GM12878 (cell line): ENCODE measurements at regions not wholly inside any gene's neighbourhood (a gene's known extent, or its start where the extent isn't known, plus 50 kb on each side); places are given as distances from the start of the nearest gene placed in this dataset.

ENCODE experiments used
- ATAC-seq: fragments of 200-7000 bp; cut with Tn5 transposase; 3 replicates; pipeline ENCODE4 v1.9.1; 2020; ENCODE audit warnings: mild to moderate bottlenecking, moderate library complexity
- BruUV-seq: library from RNA; stranded (reverse); fragments of 400-500 nt; replicated peaks from 2 replicates; lab custom pipeline; 2021; lab: Mats Ljungman, UMichigan
- CTCF ChIA-PET: fragments of 300-600 bp; sonication (Branson Sonifier 250); formaldehyde crosslinking; extraction: SDS; loops from one replicate; lab custom pipeline; 2021; ENCODE audit warnings: inconsistent platforms; lab: Yijun Ruan, JAX
- POLR2A ChIA-PET: fragments of 350-600 bp; formaldehyde crosslinking; extraction: SDS; loops from one replicate; lab custom pipeline; 2021; ENCODE audit warnings: inconsistent platforms; lab: Charles Lee
- RAD21 ChIA-PET: fragments of 300-600 bp; sonication (Branson Sonifier 250); formaldehyde crosslinking; loops from one replicate; lab custom pipeline; 2023; ENCODE audit warnings: antibody characterized with exemption; ENCODE audit not compliant: unreplicated experiment; lab: Charles Lee
- SMC1A ChIA-PET: fragments of 300-600 bp; sonication (Branson Sonifier 250); formaldehyde crosslinking; loops from one replicate; lab custom pipeline; 2023; ENCODE audit not compliant: unreplicated experiment, uncharacterized antibody; lab: Charles Lee
- DNase-seq: peaks from one replicate; pipeline ENCODE4 v3.0.0-alpha.2; 2011; ENCODE audit warnings: low read depth, low spot score
- FAIRE-seq: peaks from 3 replicates; lab custom pipeline; 2011; peaks lifted over from hg19 to GRCh38; lab: Jason Lieb, UNC
- H2AFZ ChIP-seq: 2 replicates; pipeline ENCODE4 v1.6.0; 2011; ENCODE audit warnings: low read depth, low read length, control low read depth; ENCODE audit not compliant: control insufficient read depth
- H3K27ac ChIP-seq: 2 replicates; pipeline ENCODE4 v1.5.1; 2011; ENCODE audit warnings: control low read depth; ENCODE audit not compliant: control insufficient read depth, insufficient read depth
- H3K27me3 ChIP-seq, 2 experiments: replicated peaks in 1 of 2; 2 replicates each; pipeline versions ENCODE4 v1.6.0 to v1.6.1; 2011; ENCODE audit warnings: low read length in 1 of 2; ENCODE audit not compliant: control insufficient read depth in 2 of 2, insufficient read depth in 2 of 2
- H3K36me3 ChIP-seq, 2 experiments: 2 replicates each; pipeline ENCODE4 v1.5.1; 2011; ENCODE audit warnings: low read length in 1 of 2; ENCODE audit not compliant: control insufficient read depth in 2 of 2, insufficient read depth in 2 of 2
- H3K4me1 ChIP-seq: 2 replicates; pipeline ENCODE4 v1.6.1; 2011; ENCODE audit warnings: mild to moderate bottlenecking, low read length, moderate library complexity, mixed read lengths; ENCODE audit not compliant: control insufficient read depth, insufficient read depth
- H3K4me2 ChIP-seq: 2 replicates; pipeline ENCODE4 v1.6.0; 2011; ENCODE audit warnings: control low read depth; ENCODE audit not compliant: control insufficient read depth, insufficient read depth
- H3K4me3 ChIP-seq: fragments of 200-600 bp; sonication (generic); 2 replicates; pipeline ENCODE4 v1.5.1; 2016
- H3K79me2 ChIP-seq: 2 replicates; pipeline ENCODE4 v1.6.0; 2011; ENCODE audit warnings: low read length; ENCODE audit not compliant: control insufficient read depth, insufficient read depth
- H3K9ac ChIP-seq: 2 replicates; pipeline ENCODE4 v1.8.0; 2011; ENCODE audit warnings: low read length, control low read depth, mixed read lengths; ENCODE audit not compliant: control insufficient read depth, insufficient read depth
- H3K9me3 ChIP-seq: replicated peaks from 3 replicates; pipeline ENCODE4 v1.5.1; 2011; ENCODE audit warnings: mild to moderate bottlenecking, low read length; ENCODE audit not compliant: control insufficient read depth, insufficient read depth
- H4K20me1 ChIP-seq: 2 replicates; pipeline ENCODE4 v1.6.0; 2011; ENCODE audit not compliant: control insufficient read depth, insufficient read depth
- BHLHE40 ChIP-seq, 2 experiments: fragments of 450-650 bp in 1 of 2; IDR thresholded peaks; 2 replicates each; pipeline ENCODE4 v1.6.1; 2011 to 2017; ENCODE audit warnings: low read depth in 2 of 2, borderline replicate concordance in 1 of 2, improper control_type of control experiment in 1 of 2, low read length in 1 of 2, mild to moderate bottlenecking in 1 of 2
- CBFB ChIP-seq: IDR thresholded peaks from 2 replicates; pipeline ENCODE4 v1.6.1; 2016; ENCODE audit warnings: antibody characterized with exemption, low read depth
- CHD2 ChIP-seq: IDR thresholded peaks from 2 replicates; pipeline ENCODE4 v1.6.1; 2011; ENCODE audit warnings: low read depth, low read length, improper control_type of control experiment, borderline replicate concordance
- CHD4 ChIP-seq: fragments of 200-600 bp; sonication (generic); IDR thresholded peaks from 2 replicates; pipeline ENCODE4 v1.6.1; 2016; ENCODE audit warnings: mild to moderate bottlenecking
- EGR1 ChIP-seq, 2 experiments: IDR thresholded peaks; 1 replicate in 1 of 2; 2 replicates in 1 of 2; pipeline ENCODE4 v1.6.1; 2011 to 2012; ENCODE audit warnings: low read depth in 2 of 2, low read length in 2 of 2, borderline replicate concordance in 1 of 2, mild to moderate bottlenecking in 1 of 2, moderate library complexity in 1 of 2
- FOS ChIP-seq: IDR thresholded peaks from 3 replicates; pipeline ENCODE4 v1.6.1; 2011; ENCODE audit warnings: borderline replicate concordance; ENCODE audit not compliant: insufficient read length; ENCODE audit errors: extremely low read depth
- HCFC1 ChIP-seq: fragments of 150-350 bp; IDR thresholded peaks from 2 replicates; pipeline ENCODE4 v1.6.1; 2014; ENCODE audit warnings: low read length
- KDM1A ChIP-seq: fragments of 200-600 bp; sonication (generic); IDR thresholded peaks from 2 replicates; pipeline ENCODE4 v1.6.1; 2016; ENCODE audit warnings: borderline replicate concordance
- MEF2B ChIP-seq: fragments of 450-650 bp; IDR thresholded peaks from 2 replicates; pipeline ENCODE4 v1.6.1; 2018; ENCODE audit warnings: mild to moderate bottlenecking, moderate library complexity; ENCODE audit not compliant: partially characterized antibody, poor library complexity, severe bottlenecking
- PAX8 ChIP-seq: fragments of 450-650 bp; IDR thresholded peaks from 2 replicates; pipeline ENCODE4 v1.6.1; 2017; ENCODE audit warnings: mild to moderate bottlenecking, moderate library complexity
- POLR2A ChIP-seq: IDR thresholded peaks from 2 replicates; pipeline ENCODE4 v1.6.1; 2011; ENCODE audit warnings: low read depth, mild to moderate bottlenecking, low read length
- POU2F2 ChIP-seq: IDR thresholded peaks from 3 replicates; pipeline ENCODE4 v1.6.1; 2011; ENCODE audit warnings: low read depth, mild to moderate bottlenecking, low read length, borderline replicate concordance
- TBL1XR1 ChIP-seq: IDR thresholded peaks from 2 replicates; pipeline ENCODE4 v1.6.1; 2012; ENCODE audit warnings: low read depth, low read length, improper control_type of control experiment
- YY1 ChIP-seq: IDR thresholded peaks from 2 replicates; pipeline ENCODE4 v1.6.1; 2011; ENCODE audit warnings: low read depth, mild to moderate bottlenecking, low read length
- ZNF384 ChIP-seq: IDR thresholded peaks from 2 replicates; pipeline ENCODE4 v1.6.1; 2012; ENCODE audit warnings: low read depth, mild to moderate bottlenecking, low read length, improper control_type of control experiment, borderline replicate concordance
- WGBS: methylation state at CpG from one replicate; pipeline ENCODE4 v1.1.6; 2016; ENCODE audit warnings: low lambda C conversion rate; ENCODE audit not compliant: insufficient replicate concordance, insufficient coverage; ENCODE audit errors: missing lambda C conversion rate; 5-methylcytosine and 5-hydroxymethylcytosine counted together
- in situ Hi-C: fragments of 300-500 bp; cut with MboI; formaldehyde crosslinking; loops from 9 replicates; pipeline ENCODE4 v1.14.3; 2018; ENCODE audit warnings: mixed read lengths
- intact Hi-C: fragments of 100-400 bp; cut with micrococcal nuclease; formaldehyde crosslinking; loops from one replicate; pipeline ENCODE4 v1.14.2; 2022; ENCODE audit not compliant: unreplicated experiment
- TF ChIP-seq, protein P1 (sequence below): fragments of 450-650 bp; IDR thresholded peaks from 2 replicates; pipeline ENCODE4 v1.6.1; 2016; ENCODE audit warnings: mild to moderate bottlenecking

GRCh38 chr4:116055857-116056827 lies 942.7 kb upstream of the NDST4 start (continued):
- TF ChIP-seq, protein P1, sequence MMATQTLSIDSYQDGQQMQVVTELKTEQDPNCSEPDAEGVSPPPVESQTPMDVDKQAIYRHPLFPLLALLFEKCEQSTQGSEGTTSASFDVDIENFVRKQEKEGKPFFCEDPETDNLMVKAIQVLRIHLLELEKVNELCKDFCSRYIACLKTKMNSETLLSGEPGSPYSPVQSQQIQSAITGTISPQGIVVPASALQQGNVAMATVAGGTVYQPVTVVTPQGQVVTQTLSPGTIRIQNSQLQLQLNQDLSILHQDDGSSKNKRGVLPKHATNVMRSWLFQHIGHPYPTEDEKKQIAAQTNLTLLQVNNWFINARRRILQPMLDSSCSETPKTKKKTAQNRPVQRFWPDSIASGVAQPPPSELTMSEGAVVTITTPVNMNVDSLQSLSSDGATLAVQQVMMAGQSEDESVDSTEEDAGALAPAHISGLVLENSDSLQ: no peak
- TF ChIP-seq BHLHE40 (IDR thresholded peaks at IDR 0.05; ENCODE audit: borderline replicate concordance in 1 of 2, low read depth in 2 of 2, low read length in 1 of 2) (no peak), PAX8 (no peak), FOS (no peak)

- no TSS peak for BruUV-seq
- Histone ChIP-seq H3K27ac (no peak overlapping the region), H2AFZ (no peak overlapping the region), H4K20me1 (no peaks in the 10 kb centered on the region), H3K4me3 (no peak overlapping the region), H3K4me2 (no peak overlapping the region), H3K36me3 (no peaks in the 10 kb centered on the region), H3K27me3 (no peaks in the 10 kb centered on the region), H3K9me3 (no peaks in the 10 kb centered on the region; the same call in 2 of the 3 replicates), H3K4me1 (no peaks in the 10 kb centered on the region), H3K79me2 (no peaks in the 10 kb centered on the region), H3K9ac (no peak overlapping the region)
- RAD21 ChIA-PET: no interaction called here
- in situ Hi-C loops: no loop called here
- ATAC-seq (no peak), DNase-seq (no peak), FAIRE-seq (no peak)
- SMC1A ChIA-PET: no interaction called here
- intact Hi-C loops: no loop called here
- CTCF ChIA-PET: no interaction called here
- 5% methylated on average over 2 of the region's 2 CpGs for WGBS
- TF ChIP-seq MEF2B (no peak), POU2F2 (no peak), KDM1A (no peak), EGR1 (IDR thresholded peaks at IDR 0.05; ENCODE audit: borderline replicate concordance in 1 of 2, low read depth in 2 of 2, low read length in 2 of 2) (no peak), YY1 (no peak), ZNF384 (no peak), TBL1XR1 (no peak), CBFB (no peak), HCFC1 (no peak), CHD2 (no peak), POLR2A (no peak), CHD4 (no peak)
- POLR2A ChIA-PET: no interaction called here
Measured at GRCh38 chr4:116027311-116027710, 913.9 kb upstream of the NDST4 start.
